NB4 (cell line): ENCODE measurements at regions not wholly inside any gene's neighbourhood (a gene's known extent, or its start where the extent isn't known, plus 50 kb on each side); places are given as distances from the start of the nearest gene placed in this dataset.
A peak's percentile ranks its signal among the peaks of the same experiment; 100 is the strongest.

Experiments used
- DNase-seq: peaks from one replicate; pipeline ENCODE4 v3.0.0; 2010; ENCODE audit warnings: low read depth
- H3K4me3 ChIP-seq: one replicate; pipeline ENCODE4 v1.5.1; 2011; ENCODE audit warnings: mild to moderate bottlenecking, low read depth, low read length, moderate library complexity
- CTCF ChIP-seq: IDR thresholded peaks from one replicate; pipeline ENCODE4 v1.5.1; 2012; ENCODE audit warnings: low read depth, low read length
- MAX ChIP-seq: IDR thresholded peaks from 2 replicates; pipeline ENCODE4 v1.6.1; 2011; ENCODE audit warnings: low read depth, low read length
- MYC ChIP-seq: IDR thresholded peaks from 2 replicates; pipeline ENCODE4 v1.6.1; 2011; ENCODE audit warnings: low read depth, low read length
- POLR2A ChIP-seq: IDR thresholded peaks from 2 replicates; pipeline ENCODE4 v1.6.1; 2011; ENCODE audit warnings: mild to moderate bottlenecking; ENCODE audit not compliant: insufficient read length; ENCODE audit errors: extremely low read depth

- no peak for DNase-seq
- H3K4me3 ChIP-seq, result no peak overlapping the region
- TF ChIP-seq MAX, result no peak
- TF ChIP-seq CTCF, result no peak
- TF ChIP-seq MYC, result no peak
- TF ChIP-seq POLR2A, result no peak
Observed at GRCh38 chr3:154971771-154972326, 108.3 kb upstream of the MME start.

GRCh38 chr3:154971341-154971740 is 108.8 kb upstream of the MME start:
- DNase-seq, result no peak
- TF ChIP-seq MAX, result no peak
- no peak overlapping the region for H3K4me3 ChIP-seq

GRCh38 chr3:154970797-154971196 is 109.3 kb upstream of the MME start:
- no peak for TF ChIP-seq POLR2A
- no peak for TF ChIP-seq MYC
- TF ChIP-seq MAX, result no peak
- TF ChIP-seq CTCF, result no peak
- H3K4me3 ChIP-seq, result no peak overlapping the region
- peak; percentile 1 for DNase-seq

GRCh38 chr3:154969366-154969765 is 110.8 kb upstream of the MME start:
- TF ChIP-seq MYC (no peak), MAX (no peak), POLR2A (no peak), CTCF (no peak)
- no peak for DNase-seq
- no peak overlapping the region for H3K4me3 ChIP-seq

- no peak overlapping the region for H3K4me3 ChIP-seq
- TF ChIP-seq MAX (no peak), CTCF (no peak), MYC (no peak), POLR2A (no peak)
- DNase-seq, result no peak
Observed at GRCh38 chr3:154967090-154967489, 113.0 kb upstream of the MME start.

GRCh38 chr3:154956815-154957214 is 123.3 kb upstream of the MME start:
- DNase-seq, result no peak
- TF ChIP-seq CTCF (no peak), MYC (no peak), MAX (no peak), POLR2A (no peak)
- no peak overlapping the region for H3K4me3 ChIP-seq
